ENCODE measurements at regions not wholly inside any gene's neighbourhood (a gene's known extent, or its start where the extent isn't known, plus 50 kb on each side); places are given as distances from the start of the nearest gene placed in this dataset.

DNA sequence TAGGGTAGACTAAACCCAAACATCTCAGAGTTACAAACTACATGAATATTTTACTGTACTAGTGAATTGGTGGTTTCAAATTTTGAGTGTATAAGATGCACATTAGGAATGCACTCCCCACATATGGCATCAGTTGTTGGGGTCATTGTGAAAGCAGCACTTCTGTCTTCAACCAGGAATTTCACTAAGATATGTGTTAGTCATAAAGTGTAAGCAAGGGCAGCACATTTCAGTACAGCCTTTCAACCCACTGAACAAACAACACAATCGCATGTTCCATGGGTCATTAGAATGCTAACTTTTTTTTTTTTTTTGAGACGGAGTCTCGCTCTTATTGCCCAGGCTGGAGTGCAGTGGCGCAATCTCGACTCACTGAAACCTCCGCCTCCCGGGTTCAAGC, 164.1 kb upstream of the MAP2 start:
- TF ChIP-seq, protein P1, sequence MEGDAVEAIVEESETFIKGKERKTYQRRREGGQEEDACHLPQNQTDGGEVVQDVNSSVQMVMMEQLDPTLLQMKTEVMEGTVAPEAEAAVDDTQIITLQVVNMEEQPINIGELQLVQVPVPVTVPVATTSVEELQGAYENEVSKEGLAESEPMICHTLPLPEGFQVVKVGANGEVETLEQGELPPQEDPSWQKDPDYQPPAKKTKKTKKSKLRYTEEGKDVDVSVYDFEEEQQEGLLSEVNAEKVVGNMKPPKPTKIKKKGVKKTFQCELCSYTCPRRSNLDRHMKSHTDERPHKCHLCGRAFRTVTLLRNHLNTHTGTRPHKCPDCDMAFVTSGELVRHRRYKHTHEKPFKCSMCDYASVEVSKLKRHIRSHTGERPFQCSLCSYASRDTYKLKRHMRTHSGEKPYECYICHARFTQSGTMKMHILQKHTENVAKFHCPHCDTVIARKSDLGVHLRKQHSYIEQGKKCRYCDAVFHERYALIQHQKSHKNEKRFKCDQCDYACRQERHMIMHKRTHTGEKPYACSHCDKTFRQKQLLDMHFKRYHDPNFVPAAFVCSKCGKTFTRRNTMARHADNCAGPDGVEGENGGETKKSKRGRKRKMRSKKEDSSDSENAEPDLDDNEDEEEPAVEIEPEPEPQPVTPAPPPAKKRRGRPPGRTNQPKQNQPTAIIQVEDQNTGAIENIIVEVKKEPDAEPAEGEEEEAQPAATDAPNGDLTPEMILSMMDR (IDR thresholded peaks at IDR 0.05): no peak
- no peak for TF ChIP-seq POLR2A (IDR thresholded peaks at IDR 0.05)
